A673 (cell line): ENCODE measurements at regions not wholly inside any gene's neighbourhood (a gene's known extent, or its start where the extent isn't known, plus 50 kb on each side); places are given as distances from the start of the nearest gene placed in this dataset.

ENCODE experiments used
- CTCF ChIP-seq: fragments of 300-800, 200-600 bp; sonication (generic); conservative IDR thresholded peaks from 2 replicates; pipeline ENCODE4 v1.5.1; 2017; ENCODE audit warnings: low read depth, mild to moderate bottlenecking, antibody characterized with exemption, low read length, moderate library complexity, mixed read lengths
- EZH2 ChIP-seq: fragments of 200-600 bp; sonication (generic); IDR thresholded peaks from 2 replicates; pipeline ENCODE4 v1.6.1; 2017; ENCODE audit warnings: borderline replicate concordance, low read depth, mild to moderate bottlenecking, mixed read lengths, antibody characterized with exemption, low read length; ENCODE audit not compliant: poor library complexity, severe bottlenecking

GRCh38 chr19:31666126-31666525, 316.9 kb upstream of the TSHZ3 start:
- no peak for TF ChIP-seq CTCF
- TF ChIP-seq EZH2, result no peak
